SU-DHL-6 (cell line): ENCODE measurements at regions not wholly inside any gene's neighbourhood (a gene's known extent, or its start where the extent isn't known, plus 50 kb on each side); places are given as distances from the start of the nearest gene placed in this dataset.

Experiments used
- H2AFZ ChIP-seq: fragments of 200-600 bp; sonication (generic); 2 replicates; pipeline ENCODE4 v1.6.1; 2014; ENCODE audit warnings: low read depth, mild to moderate bottlenecking, moderate library complexity, mixed read lengths, antibody characterized with exemption, low read length; ENCODE audit not compliant: severe bottlenecking
- H3F3A ChIP-seq: fragments of 200-600 bp; shearing (Covaris generic); 2 replicates; pipeline ENCODE4 v1.6.0; 2016; ENCODE audit warnings: antibody characterized with exemption, mild to moderate bottlenecking; ENCODE audit not compliant: insufficient read depth
- H3K27ac ChIP-seq: fragments of 200-600 bp; sonication (generic); 2 replicates; pipeline ENCODE4 v1.5.1; 2016; ENCODE audit warnings: low read depth, mild to moderate bottlenecking, low read length, moderate library complexity, mixed read lengths
- H3K27me3 ChIP-seq: fragments of 200-600 bp; sonication (generic), shearing (Covaris generic); 2 replicates; pipeline ENCODE4 v1.6.0; 2014; ENCODE audit warnings: mild to moderate bottlenecking, low read length
- H3K36me3 ChIP-seq: fragments of 200-600 bp; sonication (generic); 2 replicates; pipeline ENCODE4 v1.6.1; 2014; ENCODE audit warnings: mild to moderate bottlenecking, low read length, mixed read lengths
- H3K4me2 ChIP-seq: fragments of 300-600, 200-600 bp; shearing (Covaris generic), sonication (generic); 2 replicates; pipeline ENCODE4 v1.6.0; 2014; ENCODE audit warnings: low read length, low read depth, mild to moderate bottlenecking; ENCODE audit not compliant: poor library complexity, severe bottlenecking
- H3K4me3 ChIP-seq: fragments of 200-600 bp; sonication (generic); 2 replicates; pipeline ENCODE4 v1.5.1; 2014; ENCODE audit warnings: antibody characterized with exemption, low read length, mild to moderate bottlenecking, mixed read lengths; ENCODE audit not compliant: insufficient read depth, poor library complexity, severe bottlenecking
- H3K79me2 ChIP-seq: fragments of 200-600 bp; sonication (generic); 2 replicates; pipeline ENCODE4 v1.6.1; 2014; ENCODE audit warnings: mild to moderate bottlenecking, low read length, moderate library complexity; ENCODE audit not compliant: insufficient read depth
- H3K9ac ChIP-seq: fragments of 200-600 bp; sonication (generic); 2 replicates; pipeline ENCODE4 v1.7.0; 2014; ENCODE audit warnings: mild to moderate bottlenecking, low read length
- H3K9me2 ChIP-seq: fragments of 200-600 bp; sonication (generic); replicated peaks from 2 replicates; pipeline ENCODE4 v1.6.1; 2014; ENCODE audit warnings: low read length; ENCODE audit not compliant: insufficient read depth
- H3K9me3 ChIP-seq: fragments of 200-600 bp; sonication (generic); 2 replicates; pipeline ENCODE4 v1.6.1; 2014; ENCODE audit warnings: low read length, mixed read lengths; ENCODE audit not compliant: insufficient read depth
- H4K20me1 ChIP-seq: fragments of 200-600 bp; sonication (generic); 2 replicates; pipeline ENCODE4 v1.6.1; 2014; ENCODE audit warnings: low read depth, mild to moderate bottlenecking, antibody characterized with exemption, low read length, moderate library complexity, mixed read lengths
- CTCF ChIP-seq: fragments of 200-600 bp; sonication (generic); IDR thresholded peaks from one replicate; pipeline ENCODE4 v1.5.1; 2017; ENCODE audit warnings: antibody characterized with exemption, mild to moderate bottlenecking, low read length, moderate library complexity; ENCODE audit not compliant: insufficient read depth, poor library complexity, severe bottlenecking
- EZH2phosphoT487 ChIP-seq: fragments of 200-600 bp; sonication (generic), shearing (Covaris generic); conservative IDR thresholded peaks from 2 replicates; pipeline ENCODE4 v1.6.1; 2018; ENCODE audit warnings: mild to moderate bottlenecking, antibody characterized with exemption, low read length, moderate library complexity, mixed read lengths

- Histone ChIP-seq H3K27ac (no peak overlapping the region), H4K20me1 (no peaks in the 10 kb centered on the region), H3F3A (no peaks in the 10 kb centered on the region), H3K9me3 (no peaks in the 10 kb centered on the region), H3K9me2 (no peaks in the 10 kb centered on the region), H3K4me3 (no peak overlapping the region), H3K9ac (no peak overlapping the region), H3K27me3 (no peaks in the 10 kb centered on the region), H3K4me2 (no peak overlapping the region), H3K79me2 (no peaks in the 10 kb centered on the region), H2AFZ (no peak overlapping the region), H3K36me3 (no peaks in the 10 kb centered on the region)
- no peak for TF ChIP-seq CTCF
- no peak for TF ChIP-seq EZH2phosphoT487
Measured at GRCh38 chr18:42509750-42510415, 554.8 kb downstream of the PIK3C3 start.

- Histone ChIP-seq H3K9ac (no peak overlapping the region), H4K20me1 (no peaks in the 10 kb centered on the region), H2AFZ (no peak overlapping the region), H3K27ac (no peak overlapping the region), H3F3A (no peaks in the 10 kb centered on the region), H3K9me2 (no peaks in the 10 kb centered on the region), H3K27me3 (no peaks in the 10 kb centered on the region), H3K79me2 (no peaks in the 10 kb centered on the region), H3K4me3 (no peak overlapping the region), H3K4me2 (no peak overlapping the region), H3K36me3 (no peaks in the 10 kb centered on the region), H3K9me3 (no peaks in the 10 kb centered on the region)
- TF ChIP-seq CTCF (no peak), EZH2phosphoT487 (no peak)
Measured at GRCh38 chr18:42510540-42510939, 555.5 kb downstream of the PIK3C3 start.

- Histone ChIP-seq H3K4me2 (no peak overlapping the region), H4K20me1 (no peaks in the 10 kb centered on the region), H3K9ac (no peak overlapping the region), H3F3A (no peaks in the 10 kb centered on the region), H3K4me3 (no peak overlapping the region), H3K79me2 (no peaks in the 10 kb centered on the region), H3K27ac (no peak overlapping the region), H3K9me3 (no peaks in the 10 kb centered on the region), H3K27me3 (no peaks in the 10 kb centered on the region), H3K36me3 (no peaks in the 10 kb centered on the region), H3K9me2 (no peaks in the 10 kb centered on the region), H2AFZ (no peak overlapping the region)
- no peak for TF ChIP-seq CTCF
- no peak for TF ChIP-seq EZH2phosphoT487
Measured at GRCh38 chr18:42513441-42513840, 558.4 kb downstream of the PIK3C3 start.
